ENCODE measurements at regions not wholly inside any gene's neighbourhood (a gene's known extent, or its start where the extent isn't known, plus 50 kb on each side); places are given as distances from the start of the nearest gene placed in this dataset.

GRCh38 chrX:98028691-98029090, 1145.0 kb downstream of the RPA4 start:
- Histone ChIP-seq H2AFZ (ENCODE audit: low read length) (no peak overlapping the region), H3K23me2 (ENCODE audit: insufficient read length, low read depth, low read length, poor library complexity, severe bottlenecking) (no peaks in the 10 kb centered on the region), H3K27ac (ENCODE audit: insufficient read length, low read depth, low read length) (no peak overlapping the region), H2BK12ac (ENCODE audit: insufficient read length, low read depth, low read length) (no peak overlapping the region), H4K8ac (replicated peaks; ENCODE audit: insufficient read length, low read depth, low read length) (no peak overlapping the region), H2BK120ac (ENCODE audit: low read depth, low read length, poor library complexity, severe bottlenecking) (no peak overlapping the region), H3K9ac (ENCODE audit: extremely low read depth, insufficient read length, low read length) (no peak overlapping the region), H4K20me1 (ENCODE audit: control insufficient read depth, insufficient read depth, insufficient read length) (no peaks in the 10 kb centered on the region), H3K4me1 (ENCODE audit: insufficient read depth, low read length) (no peaks in the 10 kb centered on the region), H3K14ac (ENCODE audit: insufficient read depth, low read length) (no peak overlapping the region), H3K9me3 (ENCODE audit: control insufficient read depth, low read depth, low read length) (no peaks in the 10 kb centered on the region), H3K79me2 (ENCODE audit: insufficient read depth, low read length) (no peaks in the 10 kb centered on the region), H3K56ac (ENCODE audit: insufficient read length, low read depth, low read length) (no peak overlapping the region), H3K27me3 (ENCODE audit: insufficient read depth, low read length) (no peaks in the 10 kb centered on the region), H2AK5ac (ENCODE audit: insufficient read length, low read length) (no peak overlapping the region), H3K79me1 (ENCODE audit: insufficient read depth, low read depth, low read length, poor library complexity, severe bottlenecking) (no peaks in the 10 kb centered on the region), H2BK15ac (ENCODE audit: low read depth, low read length) (no peak overlapping the region), H3K4ac (ENCODE audit: low read depth, low read length) (no peak overlapping the region), H2BK5ac (ENCODE audit: insufficient read length, low read length) (no peak overlapping the region), H3T11ph (ENCODE audit: low read length) (no peak overlapping the region), H4K91ac (ENCODE audit: insufficient read length, low read depth, low read length) (no peak overlapping the region), H3K4me2 (ENCODE audit: insufficient read depth, insufficient read length, low read length) (no peak overlapping the region), H4K5ac (ENCODE audit: insufficient read length, low read depth, low read length) (no peak overlapping the region), H3K23ac (ENCODE audit: insufficient read length, low read depth, low read length) (no peak overlapping the region), H3K18ac (ENCODE audit: insufficient read length, low read depth, low read length) (no peak overlapping the region), H2BK20ac (ENCODE audit: low read depth, low read length, poor library complexity, severe bottlenecking) (no peak overlapping the region)
- DNase-seq: no peak
- no peak for TF ChIP-seq CTCF (conservative IDR thresholded peaks at IDR 0.05)
- Mint-ChIP-seq H3K4me3 (no peak overlapping the region), H3K9me3 (peaks cover 17 to 33% of the 10 kb centered on the region in 2 experiments; a peak in 4 of 5 replicates), H3K36me3 (ENCODE audit: insufficient read depth in 1 of 3, low read depth in 3 of 3) (peaks cover 11 to 43% (median 14%) of the 10 kb centered on the region in 3 experiments), H3K27me3 (ENCODE audit: low read depth) (no peaks in the 10 kb centered on the region; the same call in 1 of the 2 replicates), H3K27ac (no peak overlapping the region), H3K4me1 (0 out of 4 replicates have a peak, but pooled peaks cover 0 to 2% of the 10 kb centered on the region in 2 experiments)
- WGBS (ENCODE audit: extremely low coverage, insufficient read length, low lambda C conversion rate): no CpG with 5 or more reads among the region's 4 CpGs

Data from H9 (cell line).